BJ (cell line): ENCODE measurements at regions not wholly inside any gene's neighbourhood (a gene's known extent, or its start where the extent isn't known, plus 50 kb on each side); places are given as distances from the start of the nearest gene placed in this dataset.

Experiments used
- CTCF ChIA-PET: fragments of 350-600 bp; formaldehyde crosslinking; extraction: SDS; loops from one replicate; lab custom pipeline; 2021; ENCODE audit warnings: antibody characterized with exemption, inconsistent platforms; lab: Yijun Ruan, JAX
- POLR2A ChIA-PET: fragments of 300-600 bp; sonication (Branson Sonifier 250); formaldehyde crosslinking; extraction: SDS; loops from one replicate; lab custom pipeline; 2021; ENCODE audit warnings: antibody characterized with exemption; lab: Charles Lee
- DNase-seq: peaks from one replicate; pipeline ENCODE4 v3.0.0-alpha.2; 2011; ENCODE audit warnings: low read depth
- H3K27me3 ChIP-seq: 2 replicates; pipeline ENCODE4 v1.6.0; 2011; ENCODE audit warnings: low read length; ENCODE audit not compliant: control insufficient read depth, insufficient read depth
- H3K36me3 ChIP-seq: 2 replicates; pipeline ENCODE4 v1.5.1; 2011; ENCODE audit warnings: low read length; ENCODE audit not compliant: control insufficient read depth, insufficient read depth
- H3K4me3 ChIP-seq: 2 replicates; pipeline ENCODE4 v1.5.1; 2011; ENCODE audit warnings: low read depth, mild to moderate bottlenecking, control low read depth, low read length
- TF ChIP-seq, protein P1 (sequence below): IDR thresholded peaks from 2 replicates; pipeline ENCODE4 v1.5.1; 2011; ENCODE audit warnings: low read depth, mild to moderate bottlenecking, control low read depth, inconsistent platforms, low read length, moderate library complexity; ENCODE audit not compliant: insufficient read depth

DNA sequence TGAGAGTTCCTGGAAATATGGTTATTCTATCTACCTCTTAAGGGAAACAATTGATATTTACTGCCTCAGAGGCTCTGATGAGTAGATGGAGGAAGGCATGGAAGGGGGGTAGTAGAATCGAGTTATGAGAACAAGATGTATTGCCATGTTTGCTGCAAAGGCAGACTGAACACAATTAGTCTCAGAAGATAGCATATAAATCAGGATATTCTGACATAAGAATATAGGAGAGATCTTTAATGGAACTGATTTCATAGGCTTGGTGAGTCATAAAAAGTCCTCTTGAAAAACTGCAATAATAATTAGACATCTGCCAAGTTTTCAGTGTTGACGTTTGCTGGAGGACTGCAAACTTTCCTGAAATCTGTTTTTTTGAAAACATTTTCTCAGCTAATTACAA, 636.1 kb downstream of the TMTC2 start:
- Histone ChIP-seq H3K4me3 (no peak overlapping the region), H3K36me3 (no peaks in the 10 kb centered on the region), H3K27me3 (no peaks in the 10 kb centered on the region)
- TF ChIP-seq, protein P1, sequence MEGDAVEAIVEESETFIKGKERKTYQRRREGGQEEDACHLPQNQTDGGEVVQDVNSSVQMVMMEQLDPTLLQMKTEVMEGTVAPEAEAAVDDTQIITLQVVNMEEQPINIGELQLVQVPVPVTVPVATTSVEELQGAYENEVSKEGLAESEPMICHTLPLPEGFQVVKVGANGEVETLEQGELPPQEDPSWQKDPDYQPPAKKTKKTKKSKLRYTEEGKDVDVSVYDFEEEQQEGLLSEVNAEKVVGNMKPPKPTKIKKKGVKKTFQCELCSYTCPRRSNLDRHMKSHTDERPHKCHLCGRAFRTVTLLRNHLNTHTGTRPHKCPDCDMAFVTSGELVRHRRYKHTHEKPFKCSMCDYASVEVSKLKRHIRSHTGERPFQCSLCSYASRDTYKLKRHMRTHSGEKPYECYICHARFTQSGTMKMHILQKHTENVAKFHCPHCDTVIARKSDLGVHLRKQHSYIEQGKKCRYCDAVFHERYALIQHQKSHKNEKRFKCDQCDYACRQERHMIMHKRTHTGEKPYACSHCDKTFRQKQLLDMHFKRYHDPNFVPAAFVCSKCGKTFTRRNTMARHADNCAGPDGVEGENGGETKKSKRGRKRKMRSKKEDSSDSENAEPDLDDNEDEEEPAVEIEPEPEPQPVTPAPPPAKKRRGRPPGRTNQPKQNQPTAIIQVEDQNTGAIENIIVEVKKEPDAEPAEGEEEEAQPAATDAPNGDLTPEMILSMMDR = no peak
- CTCF ChIA-PET = interaction anchor here (0.6 kb wide), 1 partner anchor 10 kb away, joined by 3 read pairs; no protein-coding TSS in a partner anchor
- no peak for DNase-seq
- POLR2A ChIA-PET = no interaction called here

DNA sequence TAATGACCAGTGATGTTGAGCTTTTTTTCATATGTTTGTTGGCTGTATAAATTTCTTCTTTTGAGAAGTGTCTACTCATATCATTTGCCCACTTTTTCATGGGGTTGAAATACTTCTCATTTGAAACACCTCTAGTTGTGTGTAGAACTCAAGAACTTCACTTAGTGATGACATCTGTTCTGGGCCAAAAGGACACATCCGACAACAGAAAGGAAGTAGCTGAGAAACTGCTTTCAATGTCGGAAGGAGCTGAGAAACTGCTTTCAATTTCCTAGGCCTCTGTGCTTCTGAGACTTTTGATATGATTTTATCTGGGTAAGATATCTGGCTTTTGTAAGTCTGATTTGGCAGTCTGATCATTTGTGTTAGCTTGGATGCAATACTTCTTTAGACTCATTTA, 635.3 kb downstream of the TMTC2 start:
- no peak overlapping the region for H3K4me3 ChIP-seq
- no peak for DNase-seq
- no peaks in the 10 kb centered on the region for H3K27me3 ChIP-seq
- H3K36me3 ChIP-seq = no peaks in the 10 kb centered on the region
- ChIA-PET POLR2A (no interaction called here), CTCF (interaction anchor here (0.6 kb wide), 1 partner anchor 11 kb away, joined by 3 read pairs; no protein-coding TSS in a partner anchor)
- TF ChIP-seq, protein P1 = no peak

DNA sequence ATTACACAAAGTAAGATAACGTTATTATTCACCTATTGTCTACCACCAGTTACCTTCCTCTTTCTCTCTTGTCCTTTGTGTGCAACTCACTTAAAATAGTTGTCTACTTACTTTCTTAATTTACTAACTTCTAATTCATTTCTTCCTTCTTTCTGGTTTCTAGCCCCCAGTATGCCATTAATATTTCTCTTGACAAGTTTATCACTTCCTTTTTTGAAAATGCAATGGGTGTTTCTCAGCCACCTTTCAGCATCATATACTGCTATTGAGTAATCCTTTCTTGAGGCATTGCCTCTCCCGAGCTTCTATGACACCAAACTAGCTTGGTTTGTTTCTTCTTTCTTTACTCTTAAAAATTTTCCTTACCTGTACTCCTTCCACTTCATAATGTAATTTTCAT, 633.6 kb downstream of the TMTC2 start:
- H3K4me3 ChIP-seq = no peak overlapping the region
- POLR2A ChIA-PET = no interaction called here
- TF ChIP-seq, protein P1 = no peak
- no peaks in the 10 kb centered on the region for H3K36me3 ChIP-seq
- H3K27me3 ChIP-seq = no peaks in the 10 kb centered on the region
- CTCF ChIA-PET = no interaction called here
- no peak for DNase-seq

DNA sequence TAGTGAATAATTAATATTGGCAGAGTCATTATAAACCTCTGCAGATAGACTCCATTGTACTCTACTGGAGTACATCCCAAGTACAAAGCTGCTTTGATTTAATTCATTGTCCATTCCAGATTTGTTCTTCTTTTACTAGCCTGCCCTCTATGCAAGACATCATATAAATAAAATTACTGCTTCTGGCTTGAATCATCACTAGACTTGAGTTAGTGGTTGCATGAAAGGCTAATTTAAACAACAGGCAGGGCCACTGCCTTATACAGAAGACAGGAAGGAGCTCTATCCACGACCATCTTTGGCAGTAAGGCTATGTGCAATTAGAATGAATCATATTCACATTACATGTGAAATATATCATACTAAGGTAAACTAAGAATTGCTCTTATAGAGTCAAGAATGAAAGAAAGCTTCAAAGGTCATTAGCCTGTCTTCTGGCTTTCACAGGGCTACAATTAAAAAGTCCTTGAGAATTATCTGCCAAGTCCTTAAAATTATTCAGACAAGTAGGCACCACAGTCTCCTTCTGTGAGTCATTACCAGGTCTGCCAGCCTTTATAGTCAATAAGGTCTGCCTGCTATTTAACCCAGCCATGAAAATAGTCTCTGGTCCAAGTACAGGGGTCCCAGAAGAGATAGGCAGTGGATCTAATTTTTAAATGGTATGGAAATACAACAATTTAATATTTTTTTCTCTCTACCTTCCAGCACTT, 631.8 kb downstream of the TMTC2 start:
- ChIA-PET CTCF (interaction anchor here (1.3 kb wide), 1 partner anchor 8 kb away, joined by 3 read pairs; no protein-coding TSS in a partner anchor), POLR2A (no interaction called here)
- no peaks in the 10 kb centered on the region for H3K27me3 ChIP-seq
- H3K4me3 ChIP-seq = no peak overlapping the region
- no peak for DNase-seq
- TF ChIP-seq, protein P1 = no peak
- H3K36me3 ChIP-seq = no peaks in the 10 kb centered on the region

DNA sequence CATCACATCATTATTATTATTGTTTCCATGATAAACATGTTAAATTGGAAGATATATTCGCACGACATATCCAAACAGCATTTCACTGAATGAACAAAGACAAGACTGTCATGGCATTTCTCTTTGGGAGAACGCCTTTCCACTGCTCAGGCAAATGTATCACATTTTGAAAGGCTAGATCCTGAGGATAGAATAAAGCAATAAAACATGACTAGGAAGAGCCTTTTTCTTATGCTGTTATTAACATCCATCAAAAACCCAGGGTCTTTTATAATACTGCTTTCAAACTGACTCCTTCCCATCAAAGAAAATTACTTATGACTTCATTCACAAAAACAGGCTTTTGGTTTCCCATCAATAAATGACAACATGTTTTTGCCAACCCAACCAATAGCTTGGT, 630.9 kb downstream of the TMTC2 start:
- Histone ChIP-seq H3K27me3 (no peaks in the 10 kb centered on the region), H3K4me3 (no peak overlapping the region), H3K36me3 (no peaks in the 10 kb centered on the region)
- DNase-seq = no peak
- ChIA-PET CTCF (interaction anchor here (1.3 kb wide), 2 partner anchors 9 to 11 kb away, joined by 3 read pairs; no protein-coding TSS in a partner anchor), POLR2A (no interaction called here)
- TF ChIP-seq, protein P1 = no peak
